ENCODE measurements at regions not wholly inside any gene's neighbourhood (a gene's known extent, or its start where the extent isn't known, plus 50 kb on each side); places are given as distances from the start of the nearest gene placed in this dataset.

DNA sequence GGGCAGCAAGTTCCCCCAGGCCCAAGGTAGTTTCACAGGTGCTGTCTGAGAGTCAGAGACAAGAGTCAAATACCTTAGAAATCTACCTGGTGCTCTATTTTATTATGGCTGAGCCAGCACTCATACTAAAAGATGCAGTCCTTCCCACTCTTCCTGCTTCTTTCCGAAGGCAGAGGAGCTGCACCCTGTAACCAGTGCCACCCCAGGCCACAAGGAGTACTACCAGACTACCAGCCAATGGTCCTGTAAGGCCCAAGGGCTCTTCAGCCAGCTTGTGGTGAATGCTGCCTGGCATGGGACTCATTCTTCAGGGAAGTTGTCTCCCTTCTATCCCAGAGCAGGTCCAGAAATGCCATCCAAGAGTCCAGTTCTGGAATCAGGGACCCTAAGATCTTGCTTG, 203.8 kb upstream of the DUSP10 start:
- TF ChIP-seq POLR2A (IDR thresholded peaks at IDR 0.05): no peak
- TF ChIP-seq, protein P1, sequence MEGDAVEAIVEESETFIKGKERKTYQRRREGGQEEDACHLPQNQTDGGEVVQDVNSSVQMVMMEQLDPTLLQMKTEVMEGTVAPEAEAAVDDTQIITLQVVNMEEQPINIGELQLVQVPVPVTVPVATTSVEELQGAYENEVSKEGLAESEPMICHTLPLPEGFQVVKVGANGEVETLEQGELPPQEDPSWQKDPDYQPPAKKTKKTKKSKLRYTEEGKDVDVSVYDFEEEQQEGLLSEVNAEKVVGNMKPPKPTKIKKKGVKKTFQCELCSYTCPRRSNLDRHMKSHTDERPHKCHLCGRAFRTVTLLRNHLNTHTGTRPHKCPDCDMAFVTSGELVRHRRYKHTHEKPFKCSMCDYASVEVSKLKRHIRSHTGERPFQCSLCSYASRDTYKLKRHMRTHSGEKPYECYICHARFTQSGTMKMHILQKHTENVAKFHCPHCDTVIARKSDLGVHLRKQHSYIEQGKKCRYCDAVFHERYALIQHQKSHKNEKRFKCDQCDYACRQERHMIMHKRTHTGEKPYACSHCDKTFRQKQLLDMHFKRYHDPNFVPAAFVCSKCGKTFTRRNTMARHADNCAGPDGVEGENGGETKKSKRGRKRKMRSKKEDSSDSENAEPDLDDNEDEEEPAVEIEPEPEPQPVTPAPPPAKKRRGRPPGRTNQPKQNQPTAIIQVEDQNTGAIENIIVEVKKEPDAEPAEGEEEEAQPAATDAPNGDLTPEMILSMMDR (IDR thresholded peaks at IDR 0.05): no peak
- no peak for TF ChIP-seq POLR2AphosphoS5 (IDR thresholded peaks at IDR 0.05)
- no peak for TF ChIP-seq EP300 (IDR thresholded peaks at IDR 0.05)

All from sigmoid colon (tissue), 4 donors.